Inflammatory macrophage treated with lipopolysaccharide for 4 hours (primary cell): ENCODE measurements at regions not wholly inside any gene's neighbourhood (a gene's known extent, or its start where the extent isn't known, plus 50 kb on each side); places are given as distances from the start of the nearest gene placed in this dataset.
"Not testable (repeated sequence)": the region's sequence is repeated elsewhere in the genome, so short reads cannot be mapped to it uniquely, and the experiment has no call there.

Experiments
- DNase-seq: peaks from one replicate; pipeline ENCODE4 v3.0.0-alpha.2; 2020

GRCh38 chr2:18067588-18068384 lies 189.3 kb downstream of the KCNS3 start:
- no peak for DNase-seq

DNA sequence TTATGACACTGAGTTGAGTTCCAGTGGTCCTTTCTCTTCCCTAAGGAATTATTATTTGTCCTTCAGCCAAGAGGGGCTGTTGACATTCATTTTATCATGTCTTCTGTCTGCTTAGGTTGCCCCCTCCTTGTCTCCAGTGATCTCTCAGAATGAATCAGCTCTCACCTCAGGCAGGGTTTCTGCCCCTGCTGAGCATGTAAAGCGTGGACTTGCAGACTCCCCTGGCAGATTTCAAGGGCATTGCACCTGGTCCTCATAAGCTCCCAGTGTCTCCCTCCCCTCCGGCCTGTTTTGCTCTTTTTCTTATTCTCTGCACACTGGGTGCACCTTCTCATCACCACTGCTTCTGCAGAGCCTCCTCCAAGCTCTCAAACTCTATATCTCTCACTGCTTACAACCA lies 188.4 kb downstream of the KCNS3 start:
- DNase-seq: no peak

GRCh38 chr2:18066066-18066465 lies 187.6 kb downstream of the KCNS3 start:
- DNase-seq: no peak

GRCh38 chr2:18065249-18065648 lies 186.8 kb downstream of the KCNS3 start:
- no peak for DNase-seq

DNA sequence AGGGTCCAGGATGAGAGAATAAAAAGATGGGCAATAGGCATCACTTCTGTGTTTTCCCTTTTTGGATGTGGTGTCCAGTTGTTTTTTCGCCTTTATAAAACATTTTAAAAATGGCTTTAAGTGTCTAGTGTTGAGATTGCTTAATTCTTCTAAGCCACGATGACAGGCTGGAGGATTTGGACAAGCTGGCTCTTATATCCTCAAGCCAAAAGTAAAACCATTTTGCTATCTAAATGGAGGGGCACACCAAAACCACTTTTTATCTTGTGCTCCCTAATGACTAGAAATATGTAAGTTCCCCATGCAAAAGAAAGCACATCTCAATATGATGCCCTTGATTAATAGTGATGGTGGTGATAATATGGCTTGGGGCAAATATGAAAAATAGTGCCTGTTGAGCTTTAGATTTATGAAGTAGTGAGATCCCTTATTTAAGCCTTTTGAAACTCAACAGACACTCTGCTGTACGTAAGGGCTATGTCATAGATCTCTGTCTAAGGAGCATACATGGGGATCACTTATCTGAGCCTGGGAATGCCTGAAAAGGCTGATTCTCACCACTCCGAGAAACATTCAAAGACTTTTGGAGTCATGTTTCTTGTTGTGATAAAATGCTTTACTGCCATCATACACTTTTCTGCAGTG lies 185.5 kb downstream of the KCNS3 start:
- DNase-seq: no peak

DNA sequence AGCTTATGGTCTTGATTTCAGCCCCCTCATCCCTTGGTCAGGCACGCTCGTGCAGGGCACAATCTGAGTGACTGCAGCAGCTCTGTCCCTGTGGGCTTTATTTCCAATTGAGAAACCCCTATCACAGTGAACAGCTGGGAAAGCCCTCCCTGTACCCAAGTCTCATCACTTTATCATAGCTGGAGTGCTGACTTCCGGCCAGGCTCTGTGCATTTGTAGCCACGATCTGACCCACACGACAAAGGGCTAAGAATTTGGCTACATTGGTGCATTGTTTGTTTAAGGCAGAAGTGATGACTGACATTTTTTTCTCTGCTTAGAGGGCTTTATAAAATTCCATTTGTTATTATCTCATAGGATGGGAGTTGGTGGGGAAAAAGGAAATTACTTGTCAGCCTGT lies 184.4 kb downstream of the KCNS3 start:
- no peak for DNase-seq

DNA sequence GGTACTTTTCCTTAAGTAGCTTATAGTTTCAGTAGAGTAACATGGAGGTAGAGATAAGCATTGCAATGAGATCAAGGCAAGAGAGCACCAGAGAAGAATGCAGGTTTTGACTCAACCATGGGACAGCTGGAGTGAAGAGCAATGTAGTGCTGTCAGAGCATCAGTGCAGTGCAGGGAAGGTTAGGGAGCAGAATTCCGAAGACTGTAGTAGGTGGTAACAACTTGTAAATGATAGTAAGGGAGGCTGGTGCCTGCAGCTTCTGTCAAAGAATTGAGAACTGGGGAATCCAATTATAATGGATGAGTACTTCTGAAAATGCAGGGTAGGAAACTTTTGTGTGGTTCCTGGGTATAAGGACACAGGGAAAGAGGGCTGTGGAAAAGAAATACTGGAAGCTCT lies 183.2 kb downstream of the KCNS3 start:
- DNase-seq: no peak

GRCh38 chr2:18057657-18058056 lies 179.2 kb downstream of the KCNS3 start:
- DNase-seq: no peak

DNA sequence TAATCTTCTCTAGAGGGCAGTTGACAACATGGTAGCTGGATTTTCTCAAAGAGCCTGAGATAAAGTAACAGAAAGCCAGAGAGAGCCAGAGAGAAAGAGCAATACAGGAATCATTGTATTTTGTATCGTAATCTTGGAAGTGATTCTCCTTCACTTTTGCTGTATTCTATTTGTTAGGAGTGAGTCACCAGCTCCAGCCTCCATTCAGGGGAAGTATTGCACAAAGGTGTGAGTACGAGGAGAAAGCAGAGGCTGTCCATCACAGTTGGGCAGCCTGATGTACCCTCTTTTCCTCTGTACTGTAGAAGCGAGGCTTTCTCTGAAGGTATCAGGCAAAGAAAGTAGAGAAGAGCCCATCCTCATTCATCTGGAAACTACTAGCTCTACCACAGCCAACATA lies 176.8 kb downstream of the KCNS3 start:
- no peak for DNase-seq

DNA sequence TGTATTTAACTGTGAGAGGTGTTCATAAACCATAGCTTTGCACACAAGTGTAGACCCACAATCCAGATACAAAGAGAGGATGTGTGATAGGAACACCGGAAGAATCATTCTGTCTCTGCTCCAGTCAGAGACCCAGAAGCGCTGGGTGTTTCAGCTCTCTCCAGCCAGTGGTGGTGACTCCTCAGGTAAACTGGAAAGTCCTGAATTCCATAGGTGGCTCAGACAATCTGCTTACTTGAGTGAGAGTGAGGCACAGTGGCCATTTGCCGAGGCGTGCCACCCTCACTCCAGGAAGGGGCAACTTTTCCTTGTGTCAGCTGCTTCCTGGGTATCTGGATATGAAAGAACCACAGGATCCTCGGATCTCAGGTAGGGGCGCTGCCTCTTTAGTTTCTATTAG lies 171.5 kb downstream of the KCNS3 start:
- DNase-seq: no peak

- no peak for DNase-seq
Measured at GRCh38 chr2:18049325-18049724, 170.9 kb downstream of the KCNS3 start.

- no peak for DNase-seq
Measured at GRCh38 chr2:18047896-18048657, 169.6 kb downstream of the KCNS3 start.

DNA sequence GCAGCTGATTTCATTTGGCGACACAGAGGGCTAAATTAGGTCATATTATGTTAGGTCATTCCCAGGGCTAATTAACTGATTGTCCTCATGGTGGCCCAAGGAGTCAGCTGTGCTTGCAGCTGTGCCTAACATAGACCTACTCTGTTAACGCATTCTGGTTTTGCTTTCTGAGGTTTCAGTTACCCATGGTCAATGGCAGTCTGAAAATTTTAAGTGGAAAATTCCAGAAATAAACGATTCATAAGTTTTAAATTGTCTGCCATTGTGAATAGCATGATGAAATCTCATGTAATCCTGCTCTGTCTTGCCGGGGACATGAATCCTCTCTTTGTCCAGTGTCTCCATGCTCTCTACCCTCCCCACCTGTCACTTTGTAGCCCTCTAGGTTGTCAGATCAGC lies 168.7 kb downstream of the KCNS3 start:
- DNase-seq: no peak

DNA sequence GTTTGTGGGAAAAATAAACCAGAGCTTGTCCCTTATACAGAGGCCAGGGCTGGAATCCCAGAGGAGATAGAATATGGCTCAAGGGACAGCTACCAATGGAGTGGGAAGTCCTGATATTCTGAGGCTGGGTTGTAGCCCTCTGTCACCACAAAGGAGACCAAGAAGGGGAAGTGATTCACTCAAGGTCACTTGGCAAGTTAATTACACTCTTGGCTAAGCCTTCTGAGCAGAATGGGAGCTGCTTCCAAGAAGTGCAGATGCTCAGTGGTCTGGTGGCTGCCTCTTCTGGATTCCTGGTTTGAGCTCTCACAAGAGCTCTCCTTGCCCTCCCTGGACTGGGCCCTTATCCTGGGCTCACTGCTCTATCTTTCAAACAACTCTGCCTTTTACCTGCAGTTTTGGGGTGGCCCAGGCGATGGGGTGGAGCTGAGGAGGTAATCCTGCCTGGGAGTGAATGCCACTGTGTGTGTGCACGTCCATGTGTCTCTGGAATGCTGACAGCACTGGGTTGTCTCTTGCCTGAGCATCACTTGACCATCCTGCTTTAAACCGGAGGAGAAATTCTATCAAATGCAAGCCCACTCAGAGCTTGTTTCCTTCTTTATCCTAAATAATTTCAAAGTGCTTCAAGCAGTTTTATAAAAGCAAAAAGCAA lies 168.2 kb downstream of the KCNS3 start:
- no peak for DNase-seq

DNA sequence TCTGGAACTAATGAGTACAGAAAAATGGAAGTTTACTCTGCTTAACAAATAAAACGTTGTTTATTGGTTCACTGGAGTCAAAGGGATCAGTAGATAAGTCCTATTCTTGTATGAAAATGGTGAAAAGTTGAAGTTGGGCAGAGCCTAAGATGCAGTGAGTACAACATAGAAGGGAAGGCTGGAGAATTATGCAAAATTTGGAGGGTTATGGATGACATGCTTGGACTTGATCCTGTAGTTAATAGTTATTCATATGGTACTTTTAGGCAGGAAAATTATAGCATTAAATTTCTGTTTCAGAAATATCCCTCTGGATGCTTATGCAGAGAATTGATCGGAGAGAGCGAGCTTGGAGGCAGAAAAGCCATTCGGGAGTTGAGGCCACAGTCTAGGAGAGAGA lies 167.6 kb downstream of the KCNS3 start:
- DNase-seq: no peak

DNA sequence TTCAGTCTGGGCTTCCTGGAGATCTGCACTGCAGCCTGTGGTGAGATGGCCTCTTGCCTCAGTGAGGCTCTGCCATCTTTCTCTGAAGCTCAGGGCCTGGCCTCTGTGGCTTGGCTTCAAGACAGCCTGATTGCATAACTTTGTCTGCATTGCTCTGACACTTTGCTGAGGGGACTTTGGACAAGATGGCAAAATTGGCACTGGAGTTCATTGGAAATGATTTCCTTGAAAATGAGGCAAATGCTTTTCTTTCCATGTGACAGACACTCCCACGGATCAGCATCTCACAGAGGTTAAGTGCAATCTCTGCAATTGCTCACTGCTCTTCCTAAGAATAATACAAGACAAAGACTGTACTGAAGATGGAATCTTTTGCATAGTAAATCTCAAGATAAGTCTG lies 166.8 kb downstream of the KCNS3 start:
- DNase-seq: no peak

GRCh38 chr2:18017381-18017780 lies 138.9 kb downstream of the KCNS3 start:
- DNase-seq: not testable (repeated sequence)

GRCh38 chr2:18009891-18010290 lies 131.4 kb downstream of the KCNS3 start:
- DNase-seq: no peak

DNA sequence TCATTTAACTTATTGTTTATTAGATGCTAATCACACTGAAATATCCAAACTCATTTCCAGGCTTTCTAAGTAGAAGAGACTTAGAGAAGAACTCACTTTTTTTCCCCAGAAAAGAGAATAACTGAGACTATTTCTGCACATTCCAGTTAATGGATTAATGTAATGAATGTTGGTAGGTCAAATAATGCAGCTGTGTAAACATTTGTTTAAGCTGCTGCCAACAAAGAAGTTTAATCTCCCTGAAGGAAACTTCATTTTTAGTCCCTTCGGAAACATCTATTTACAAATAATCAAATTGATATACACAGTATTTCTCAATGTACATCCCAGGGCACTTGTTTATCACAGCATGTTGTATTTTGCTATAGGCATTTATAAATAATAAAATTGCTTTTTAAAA lies 126.9 kb downstream of the KCNS3 start:
- no peak for DNase-seq

GRCh38 chr2:18001671-18002070 lies 123.2 kb downstream of the KCNS3 start:
- no peak for DNase-seq

GRCh38 chr2:17996978-17997377 lies 118.5 kb downstream of the KCNS3 start:
- DNase-seq: no peak

DNA sequence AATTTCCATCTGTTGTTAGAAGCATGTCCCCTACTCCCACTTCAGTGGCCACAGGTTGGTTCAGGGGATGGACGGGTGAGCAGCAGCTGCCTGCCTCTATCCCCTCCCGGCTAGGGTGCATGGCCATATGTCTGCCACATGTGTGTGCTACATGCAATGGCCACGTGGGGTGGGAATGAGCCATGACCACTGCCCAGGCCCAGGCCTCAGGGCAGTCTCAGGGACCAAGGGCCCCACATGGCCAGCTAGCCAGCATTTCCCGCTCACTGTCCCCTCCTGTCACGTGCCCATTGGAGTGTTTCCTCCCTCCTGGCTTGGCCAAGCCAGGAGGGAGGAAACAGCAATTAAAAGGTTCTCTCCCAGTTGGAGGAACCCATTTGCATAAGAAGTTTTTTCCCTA lies 117.1 kb downstream of the KCNS3 start:
- DNase-seq: no peak
